B cell (primary cell): ENCODE measurements at regions not wholly inside any gene's neighbourhood (a gene's known extent, or its start where the extent isn't known, plus 50 kb on each side); places are given as distances from the start of the nearest gene placed in this dataset.

Experiments
- ATAC-seq: fragments of 200-7000 bp; cut with Tn5 transposase; one replicate; pipeline ENCODE4 v1.10.0; 2021; ENCODE audit warnings: low read depth, mild to moderate bottlenecking, moderate number of reproducible peaks, moderate library complexity
- CTCF ChIA-PET: fragments of 350-600 bp; sonication (Branson Sonifier 250); formaldehyde crosslinking; loops from one replicate; lab custom pipeline; 2021; ENCODE audit warnings: antibody characterized with exemption, inconsistent platforms; lab: Charles Lee
- POLR2A ChIA-PET: fragments of 350-600 bp; sonication (Branson Sonifier 250); formaldehyde crosslinking; loops from one replicate; lab custom pipeline; 2021; ENCODE audit warnings: antibody characterized with exemption; lab: Charles Lee
- DNase-seq: peaks from one replicate; pipeline ENCODE4 v3.0.0; 2013
- H2AFZ ChIP-seq: 2 replicates; pipeline ENCODE4 v1.6.1; 2012; ENCODE audit warnings: mild to moderate bottlenecking, low read depth, low read length; ENCODE audit not compliant: insufficient read depth, poor library complexity, severe bottlenecking
- H3K27ac ChIP-seq, 2 donors: 1 replicate in 1 of 2; 2 replicates in 1 of 2; pipeline ENCODE4 v1.5.1; 2012 to 2013; ENCODE audit warnings: low read length in 2 of 2, mild to moderate bottlenecking in 2 of 2, moderate library complexity in 1 of 2
- H3K27me3 ChIP-seq, 4 experiments: fragments of 200-600 bp in 1 of 4; sonication (generic) in 1 of 4; replicated peaks in 1 of 4; 1 replicate in 2 of 4; 2 replicates in 2 of 4; pipeline versions ENCODE4 v1.6.1 to v1.7.0; 2013 to 2016; ENCODE audit warnings: low read length in 3 of 4, mild to moderate bottlenecking in 2 of 4, mixed read lengths in 1 of 4, moderate library complexity in 1 of 4; ENCODE audit not compliant: insufficient read depth in 4 of 4, control insufficient read depth in 3 of 4; ENCODE audit errors: control extremely low read depth in 1 of 4
- H3K36me3 ChIP-seq, 2 experiments: replicated peaks in 1 of 2; 1 replicate in 1 of 2; 2 replicates in 1 of 2; pipeline versions ENCODE4 v1.6.1 to v1.7.1; 2013; ENCODE audit warnings: low read length in 1 of 2; ENCODE audit not compliant: insufficient read depth in 2 of 2, control insufficient read depth in 1 of 2; ENCODE audit errors: control extremely low read depth in 1 of 2, extremely low read depth in 1 of 2
- H3K4me1 ChIP-seq, 2 donors: fragments of 200-600 bp in 1 of 2; sonication (generic) in 1 of 2; 1 replicate in 1 of 2; 2 replicates in 1 of 2; pipeline versions ENCODE4 v1.5.1 to v1.6.1; 2013 to 2017; ENCODE audit warnings: low read length in 2 of 2; ENCODE audit not compliant: control insufficient read depth in 2 of 2, insufficient read depth in 2 of 2
- H3K4me2 ChIP-seq: replicated peaks from 2 replicates; pipeline ENCODE3; 2012; ENCODE audit warnings: mild to moderate bottlenecking, low read depth, low read length; ENCODE audit not compliant: poor library complexity, severe bottlenecking
- H3K4me3 ChIP-seq, 5 experiments: fragments of 200-600 bp in 1 of 5; sonication (generic) in 1 of 5; 1 replicate in 3 of 5; 2 replicates in 2 of 5; pipeline versions ENCODE4 v1.5.1 to v1.7.0; 2011 to 2016; ENCODE audit warnings: low read length in 4 of 5, mild to moderate bottlenecking in 4 of 5, low read depth in 2 of 5, control low read depth in 1 of 5, moderate library complexity in 1 of 5; ENCODE audit not compliant: insufficient read depth in 1 of 5; ENCODE audit errors: control extremely low read depth in 1 of 5, extremely low read depth in 1 of 5
- H3K79me2 ChIP-seq: fragments of 200-600 bp; sonication (generic); one replicate; pipeline ENCODE4 v1.6.0; 2016; ENCODE audit warnings: low read length; ENCODE audit not compliant: control insufficient read depth, insufficient read depth
- H3K9ac ChIP-seq: fragments of 200-600 bp; sonication (generic); 2 replicates; pipeline ENCODE4 v1.6.1; 2017; ENCODE audit warnings: mild to moderate bottlenecking, low read length, moderate library complexity
- H3K9me3 ChIP-seq, 3 donors: one replicate each; pipeline versions ENCODE4 v1.6.1 to v1.7.1; 2013; ENCODE audit warnings: low read length in 2 of 3; ENCODE audit not compliant: control insufficient read depth in 2 of 3, insufficient read depth in 1 of 3; ENCODE audit errors: control extremely low read depth in 1 of 3
- H4K20me1 ChIP-seq: 2 replicates; pipeline ENCODE4 v1.6.0; 2012; ENCODE audit warnings: mild to moderate bottlenecking, low read length; ENCODE audit not compliant: insufficient read depth, control insufficient read depth, poor library complexity, severe bottlenecking
- H3K27ac Mint-ChIP-seq: one replicate; pipeline ENCODE4 v1.8.0; 2021; ENCODE audit warnings: mixed read lengths
- H3K27me3 Mint-ChIP-seq: one replicate; pipeline ENCODE4 v1.8.0; 2021; ENCODE audit warnings: mixed read lengths
- H3K4me1 Mint-ChIP-seq: one replicate; pipeline ENCODE4 v1.8.0; 2021; ENCODE audit warnings: mixed read lengths
- H3K4me3 Mint-ChIP-seq: one replicate; pipeline ENCODE4 v1.8.0; 2021; ENCODE audit warnings: mixed read lengths
- H3K9me3 Mint-ChIP-seq: one replicate; pipeline ENCODE4 v1.8.0; 2022; ENCODE audit warnings: mixed read lengths; ENCODE audit not compliant: insufficient read depth
- CTCF ChIP-seq: fragments of 200-600 bp; IDR thresholded peaks from one replicate; pipeline ENCODE4 v1.8.0; 2022; ENCODE audit warnings: antibody characterized with exemption, mild to moderate bottlenecking
- EZH2 ChIP-seq: IDR thresholded peaks from 2 replicates; pipeline ENCODE4 v1.6.1; 2012; ENCODE audit warnings: borderline replicate concordance, low read depth, mild to moderate bottlenecking, moderate library complexity, low read length; ENCODE audit not compliant: insufficient read depth, poor library complexity, severe bottlenecking
- WGBS: methylation state at CpG from one replicate; pipeline ENCODE4 v1.1.5; 2013; ENCODE audit warnings: missing lambda C conversion rate; ENCODE audit not compliant: insufficient coverage; 5-methylcytosine and 5-hydroxymethylcytosine counted together
- intact Hi-C: fragments of 100-400 bp; cut with micrococcal nuclease; formaldehyde crosslinking; loops from one replicate; pipeline ENCODE4 v1.10.0; 2022

- H3K79me2 ChIP-seq: no peaks in the 10 kb centered on the region
- ATAC-seq: no peak
- no peak overlapping the region for H2AFZ ChIP-seq
- ChIA-PET POLR2A (no interaction called here), CTCF (no interaction called here)
- intact Hi-C loops: no loop called here
- no peak for TF ChIP-seq CTCF
- TF ChIP-seq EZH2: no peak
- H3K4me3 Mint-ChIP-seq: no peak overlapping the region
- no peak overlapping the region for H3K4me3 ChIP-seq
- peaks cover 0 to 12% (median 8%) of the 10 kb centered on the region in 3 donors for H3K9me3 ChIP-seq
- no peaks in the 10 kb centered on the region for H3K4me1 ChIP-seq
- WGBS: 100% methylated on average over 1 of the region's 1 CpG
- peaks cover 0 to 4% (median 1%) of the 10 kb centered on the region in 4 experiments for H3K27me3 ChIP-seq
- H4K20me1 ChIP-seq: no peaks in the 10 kb centered on the region
- no peak overlapping the region for H3K4me2 ChIP-seq
- peaks cover 3% of the 10 kb centered on the region for H3K9me3 Mint-ChIP-seq
- peaks cover 19% of the 10 kb centered on the region for H3K27me3 Mint-ChIP-seq
- no peak for DNase-seq
- no peak overlapping the region for H3K27ac ChIP-seq
- H3K27ac Mint-ChIP-seq: no peak overlapping the region
- H3K36me3 ChIP-seq: no peaks in the 10 kb centered on the region
- no peak overlapping the region for H3K9ac ChIP-seq
- H3K4me1 Mint-ChIP-seq: no peaks in the 10 kb centered on the region
These were observed 54.9 kb upstream of the FSTL4 start for GRCh38 chr5:133667217-133667616.

GRCh38 chr5:133665571-133665970, 53.2 kb upstream of the FSTL4 start:
- no peaks in the 10 kb centered on the region for H3K27me3 ChIP-seq
- intact Hi-C loops: no loop called here
- Mint-ChIP-seq H3K9me3 (peaks cover 3% of the 10 kb centered on the region), H3K27ac (no peak overlapping the region), H3K4me1 (no peaks in the 10 kb centered on the region), H3K4me3 (no peak overlapping the region), H3K27me3 (peaks cover 18% of the 10 kb centered on the region)
- no peaks in the 10 kb centered on the region for H3K79me2 ChIP-seq
- ChIA-PET CTCF (no interaction called here), POLR2A (no interaction called here)
- no peak for DNase-seq
- peaks cover 0 to 9% (median under 1%) of the 10 kb centered on the region in 3 donors for H3K9me3 ChIP-seq
- no peak overlapping the region for H2AFZ ChIP-seq
- WGBS: 75% methylated on average over 3 of the region's 3 CpGs
- H3K36me3 ChIP-seq: no peaks in the 10 kb centered on the region
- TF ChIP-seq EZH2 (no peak), CTCF (no peak)
- no peak overlapping the region for H3K27ac ChIP-seq
- no peak overlapping the region for H3K4me2 ChIP-seq
- no peaks in the 10 kb centered on the region for H3K4me1 ChIP-seq
- H3K9ac ChIP-seq: no peak overlapping the region
- no peak overlapping the region for H3K4me3 ChIP-seq
- H4K20me1 ChIP-seq: no peaks in the 10 kb centered on the region
- ATAC-seq: no peak
